Tibial nerve (tissue), 3 donors: ENCODE measurements at regions not wholly inside any gene's neighbourhood (a gene's known extent, or its start where the extent isn't known, plus 50 kb on each side); places are given as distances from the start of the nearest gene placed in this dataset.

Source experiments
- CTCF ChIP-seq, 5 experiments: fragments of 200-600 bp in 3 of 5; fragments of 450-650 bp in 2 of 5; sonication (generic) in 3 of 5; IDR thresholded peaks; one replicate each; pipeline ENCODE4 v1.5.1; 2016 to 2019; ENCODE audit warnings: antibody characterized with exemption in 5 of 5, mild to moderate bottlenecking in 3 of 5, moderate library complexity in 2 of 5
- POLR2A ChIP-seq, 2 donors: fragments of 450-650 bp; IDR thresholded peaks; one replicate each; pipeline ENCODE4 v1.6.1; 2017; ENCODE audit warnings: antibody characterized with exemption in 2 of 2, mild to moderate bottlenecking in 2 of 2, moderate library complexity in 2 of 2

GRCh38 chr20:51227744-51228143, 204.8 kb upstream of the KCNG1 start:
- TF ChIP-seq CTCF (IDR thresholded peaks at IDR 0.05) (no peak), POLR2A (IDR thresholded peaks at IDR 0.05) (no peak)
